ENCODE measurements at regions not wholly inside any gene's neighbourhood (a gene's known extent, or its start where the extent isn't known, plus 50 kb on each side); places are given as distances from the start of the nearest gene placed in this dataset.

GRCh38 chr9:8115570-8115969 is 316.0 kb upstream of the DMAC1 start:
- no peak for TF ChIP-seq EZH2 (IDR thresholded peaks at IDR 0.05; ENCODE audit: borderline replicate concordance, insufficient read depth, low read length, poor library complexity, severe bottlenecking)
- no peak for TF ChIP-seq CTCF (IDR thresholded peaks at IDR 0.05; ENCODE audit: poor library complexity, severe bottlenecking)
